Neural cell (in vitro differentiated cells): ENCODE measurements at regions not wholly inside any gene's neighbourhood (a gene's known extent, or its start where the extent isn't known, plus 50 kb on each side); places are given as distances from the start of the nearest gene placed in this dataset.
"Not testable (repeated sequence)": the region's sequence is repeated elsewhere in the genome, so short reads cannot be mapped to it uniquely, and the experiment has no call there.

ENCODE experiments used
- H2AFZ ChIP-seq: fragments of 200-600, 300-800 bp; sonication (generic), shearing (Covaris generic); 2 replicates; pipeline ENCODE4 v1.6.0; 2014; ENCODE audit warnings: low read depth, mild to moderate bottlenecking, antibody characterized with exemption, low read length, moderate library complexity
- H3F3A ChIP-seq: fragments of 200-600 bp; shearing (Covaris generic); 2 replicates; pipeline ENCODE4 v1.6.1; 2016; ENCODE audit warnings: mild to moderate bottlenecking, moderate library complexity, mixed read lengths, antibody characterized with exemption, low read length; ENCODE audit not compliant: insufficient read depth, poor library complexity, severe bottlenecking
- H3K27ac ChIP-seq: fragments of 200-600, 300-800 bp; sonication (generic), shearing (Covaris generic); 2 replicates; pipeline ENCODE4 v1.5.1; 2014; ENCODE audit warnings: mild to moderate bottlenecking, low read length, moderate library complexity
- H3K27me3 ChIP-seq: fragments of 300-800, 200-600 bp; sonication (generic), shearing (Covaris generic); 2 replicates; pipeline ENCODE4 v1.6.0; 2014; ENCODE audit warnings: mild to moderate bottlenecking, low read depth, low read length, moderate library complexity; ENCODE audit not compliant: insufficient read depth
- H3K36me3 ChIP-seq: fragments of 300-800, 200-600 bp; sonication (generic), shearing (Covaris generic); 2 replicates; pipeline ENCODE4 v1.5.1; 2014; ENCODE audit warnings: mild to moderate bottlenecking, antibody characterized with exemption, low read length, moderate library complexity; ENCODE audit not compliant: insufficient read depth
- H3K4me2 ChIP-seq: fragments of 300-800, 200-600 bp; sonication (generic), shearing (Covaris generic); 2 replicates; pipeline ENCODE4 v1.6.0; 2014; ENCODE audit warnings: mild to moderate bottlenecking, low read length
- H3K4me3 ChIP-seq: fragments of 300-800, 200-600 bp; sonication (generic), shearing (Covaris generic); 2 replicates; pipeline ENCODE4 v1.5.1; 2014; ENCODE audit warnings: mild to moderate bottlenecking, low read length, moderate library complexity
- H3K79me2 ChIP-seq: fragments of 200-600 bp; shearing (Covaris generic); replicated peaks from 2 replicates; pipeline ENCODE4 v1.6.0; 2014; ENCODE audit warnings: mild to moderate bottlenecking, low read length, moderate library complexity; ENCODE audit not compliant: insufficient read depth
- H3K9ac ChIP-seq: fragments of 300-800, 200-600 bp; sonication (generic), shearing (Covaris generic); 2 replicates; pipeline ENCODE4 v1.6.1; 2016; ENCODE audit warnings: mild to moderate bottlenecking, low read length, mixed read lengths
- H3K9me2 ChIP-seq: fragments of 200-600 bp; shearing (Covaris generic); 2 replicates; pipeline ENCODE4 v1.6.1; 2016; ENCODE audit warnings: mild to moderate bottlenecking, low read length, mixed read lengths; ENCODE audit not compliant: insufficient read depth
- H3K9me3 ChIP-seq: fragments of 200-600, 300-800 bp; sonication (generic), shearing (Covaris generic); 2 replicates; pipeline ENCODE4 v1.6.1; 2016; ENCODE audit warnings: mild to moderate bottlenecking, mixed run types, low read length, moderate library complexity, mixed read lengths
- H4K20me1 ChIP-seq: fragments of 200-600 bp; shearing (Covaris generic); 2 replicates; pipeline ENCODE4 v1.6.1; 2016; ENCODE audit warnings: mild to moderate bottlenecking, mixed run types; ENCODE audit not compliant: insufficient read depth
- CTCF ChIP-seq: fragments of 450-650 bp; IDR thresholded peaks from 2 replicates; pipeline ENCODE4 v1.5.1; 2014; ENCODE audit warnings: antibody characterized with exemption, mild to moderate bottlenecking, moderate library complexity; ENCODE audit not compliant: poor library complexity, severe bottlenecking
- EP300 ChIP-seq: fragments of 450-650 bp; conservative IDR thresholded peaks from 2 replicates; pipeline ENCODE4 v1.6.1; 2014; ENCODE audit warnings: antibody characterized with exemption, mild to moderate bottlenecking, moderate library complexity; ENCODE audit not compliant: poor library complexity, severe bottlenecking
- EZH2 ChIP-seq: fragments of 200-600, 300-800 bp; shearing (Covaris generic), sonication (generic); IDR thresholded peaks from 2 replicates; pipeline ENCODE4 v1.6.1; 2014; ENCODE audit warnings: antibody characterized with exemption, low read length, borderline replicate concordance, mild to moderate bottlenecking; ENCODE audit not compliant: insufficient read depth, poor library complexity, severe bottlenecking
- MXI1 ChIP-seq: fragments of 450-650 bp; conservative IDR thresholded peaks from 2 replicates; pipeline ENCODE4 v1.6.1; 2014; ENCODE audit warnings: antibody characterized with exemption, mild to moderate bottlenecking; ENCODE audit not compliant: poor library complexity, severe bottlenecking
- POLR2AphosphoS5 ChIP-seq: IDR thresholded peaks from 2 replicates; pipeline ENCODE4 v1.6.1; 2012
- RAD21 ChIP-seq: fragments of 450-650 bp; conservative IDR thresholded peaks from 2 replicates; pipeline ENCODE4 v1.6.1; 2014; ENCODE audit warnings: antibody characterized with exemption, mild to moderate bottlenecking, moderate library complexity
- SMC3 ChIP-seq: fragments of 450-650 bp; conservative IDR thresholded peaks from 2 replicates; pipeline ENCODE4 v1.6.1; 2014; ENCODE audit warnings: antibody characterized with exemption, mild to moderate bottlenecking, moderate library complexity; ENCODE audit not compliant: poor library complexity
- TAF1 ChIP-seq: IDR thresholded peaks from 2 replicates; pipeline ENCODE4 v1.6.1; 2012; ENCODE audit warnings: low read depth
- TF ChIP-seq, protein P1 (sequence below): IDR thresholded peaks from 2 replicates; pipeline ENCODE4 v1.6.1; 2012; ENCODE audit warnings: borderline replicate concordance

- no peak overlapping the region for H3K4me2 ChIP-seq
Measured at GRCh38 chr1:9466780-9467758, 72.2 kb upstream of the SLC25A33 start.

DNA sequence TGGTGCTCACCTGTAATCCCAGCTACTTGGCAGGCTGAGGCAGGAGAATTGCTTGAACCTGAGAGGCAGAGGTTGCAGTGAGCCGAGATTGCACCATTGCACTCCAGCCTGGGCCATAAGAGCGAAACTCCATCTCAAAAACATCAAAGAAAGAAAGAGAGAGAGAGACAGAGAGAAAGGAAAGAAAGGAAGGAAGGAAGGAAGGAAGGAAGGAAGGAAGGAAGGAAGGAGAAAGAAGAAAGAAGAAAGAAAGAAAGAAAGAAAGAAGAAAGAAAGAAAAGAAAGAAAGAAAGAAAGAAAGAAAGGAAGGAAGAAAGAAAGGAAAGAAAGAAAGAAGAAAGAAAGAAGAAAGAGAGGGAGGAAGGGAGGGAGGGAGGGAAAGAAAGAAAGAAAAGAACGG, 69.4 kb upstream of the SLC25A33 start:
- H3K36me3 ChIP-seq, H2AFZ ChIP-seq, H3K9me2 ChIP-seq, H3K79me2 ChIP-seq, H3K9me3 ChIP-seq, H3K4me2 ChIP-seq, H3K4me3 ChIP-seq, H4K20me1 ChIP-seq, H3K9ac ChIP-seq, H3F3A ChIP-seq, H3K27me3 ChIP-seq, H3K27ac ChIP-seq: not testable (repeated sequence)

More at GRCh38 chr1:9466780-9467758, 72.2 kb upstream of the SLC25A33 start:
- no peak overlapping the region for H3K9ac ChIP-seq
- H3K4me3 ChIP-seq: no peak overlapping the region
- H3K36me3 ChIP-seq: no peaks in the 10 kb centered on the region
- no peaks in the 10 kb centered on the region for H3K79me2 ChIP-seq
- no peaks in the 10 kb centered on the region for H3K9me2 ChIP-seq
- no peak overlapping the region for H2AFZ ChIP-seq
- no peaks in the 10 kb centered on the region for H3K9me3 ChIP-seq
- no peak overlapping the region for H3K27ac ChIP-seq
- TF ChIP-seq EZH2 (no peak), TAF1 (no peak), CTCF (no peak), RAD21 (no peak), SMC3 (no peak), MXI1 (no peak), POLR2AphosphoS5 (no peak), EP300 (no peak)
- TF ChIP-seq, protein P1, sequence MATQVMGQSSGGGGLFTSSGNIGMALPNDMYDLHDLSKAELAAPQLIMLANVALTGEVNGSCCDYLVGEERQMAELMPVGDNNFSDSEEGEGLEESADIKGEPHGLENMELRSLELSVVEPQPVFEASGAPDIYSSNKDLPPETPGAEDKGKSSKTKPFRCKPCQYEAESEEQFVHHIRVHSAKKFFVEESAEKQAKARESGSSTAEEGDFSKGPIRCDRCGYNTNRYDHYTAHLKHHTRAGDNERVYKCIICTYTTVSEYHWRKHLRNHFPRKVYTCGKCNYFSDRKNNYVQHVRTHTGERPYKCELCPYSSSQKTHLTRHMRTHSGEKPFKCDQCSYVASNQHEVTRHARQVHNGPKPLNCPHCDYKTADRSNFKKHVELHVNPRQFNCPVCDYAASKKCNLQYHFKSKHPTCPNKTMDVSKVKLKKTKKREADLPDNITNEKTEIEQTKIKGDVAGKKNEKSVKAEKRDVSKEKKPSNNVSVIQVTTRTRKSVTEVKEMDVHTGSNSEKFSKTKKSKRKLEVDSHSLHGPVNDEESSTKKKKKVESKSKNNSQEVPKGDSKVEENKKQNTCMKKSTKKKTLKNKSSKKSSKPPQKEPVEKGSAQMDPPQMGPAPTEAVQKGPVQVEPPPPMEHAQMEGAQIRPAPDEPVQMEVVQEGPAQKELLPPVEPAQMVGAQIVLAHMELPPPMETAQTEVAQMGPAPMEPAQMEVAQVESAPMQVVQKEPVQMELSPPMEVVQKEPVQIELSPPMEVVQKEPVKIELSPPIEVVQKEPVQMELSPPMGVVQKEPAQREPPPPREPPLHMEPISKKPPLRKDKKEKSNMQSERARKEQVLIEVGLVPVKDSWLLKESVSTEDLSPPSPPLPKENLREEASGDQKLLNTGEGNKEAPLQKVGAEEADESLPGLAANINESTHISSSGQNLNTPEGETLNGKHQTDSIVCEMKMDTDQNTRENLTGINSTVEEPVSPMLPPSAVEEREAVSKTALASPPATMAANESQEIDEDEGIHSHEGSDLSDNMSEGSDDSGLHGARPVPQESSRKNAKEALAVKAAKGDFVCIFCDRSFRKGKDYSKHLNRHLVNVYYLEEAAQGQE: no peak
- no peaks in the 10 kb centered on the region for H3K27me3 ChIP-seq
- no peaks in the 10 kb centered on the region for H4K20me1 ChIP-seq
- H3F3A ChIP-seq: no peaks in the 10 kb centered on the region
